Endothelial cell of umbilical vein (primary cell): ENCODE measurements at regions not wholly inside any gene's neighbourhood (a gene's known extent, or its start where the extent isn't known, plus 50 kb on each side); places are given as distances from the start of the nearest gene placed in this dataset.

Experiments
- BruUV-seq: library from RNA; stranded (reverse); fragments of 400-500 nt; replicated peaks from 2 replicates; lab custom pipeline; 2021; lab: Mats Ljungman, UMichigan
- CTCF ChIA-PET: fragments of 300-600, 350-600 bp; sonication (Branson Sonifier 250); formaldehyde crosslinking; loops from one replicate; lab custom pipeline; 2021; ENCODE audit warnings: antibody characterized with exemption, inconsistent platforms; lab: Charles Lee
- POLR2A ChIA-PET: fragments of 300-600, 350-600 bp; sonication (Branson Sonifier 250); formaldehyde crosslinking; loops from one replicate; lab custom pipeline; 2021; ENCODE audit warnings: antibody characterized with exemption, inconsistent platforms; lab: Charles Lee
- DNase-seq: peaks from one replicate; pipeline ENCODE4 v3.0.0-alpha.2; 2011; ENCODE audit warnings: low read depth, low spot score
- FAIRE-seq: peaks from 2 replicates; lab custom pipeline; 2011; peaks lifted over from hg19 to GRCh38; lab: Jason Lieb, UNC
- H2AFZ ChIP-seq: 2 replicates; pipeline ENCODE4 v1.6.0; 2012; ENCODE audit warnings: low read depth, low read length, control low read depth, inconsistent platforms
- H3K27ac ChIP-seq: 2 replicates; pipeline ENCODE4 v1.5.1; 2011; ENCODE audit warnings: low read depth, mild to moderate bottlenecking, control low read depth, low read length, moderate library complexity; ENCODE audit not compliant: insufficient read depth
- H3K27me3 ChIP-seq, 2 experiments: 2 replicates each; pipeline versions ENCODE4 v1.6.0 to v1.6.1; 2011; ENCODE audit warnings: low read length in 2 of 2, mixed read lengths in 1 of 2; ENCODE audit not compliant: control insufficient read depth in 2 of 2, insufficient read depth in 2 of 2
- H3K36me3 ChIP-seq, 2 experiments: 2 replicates in 1 of 2; 3 replicates in 1 of 2; pipeline ENCODE4 v1.5.1; 2011; ENCODE audit warnings: low read length in 2 of 2, mild to moderate bottlenecking in 1 of 2, moderate library complexity in 1 of 2; ENCODE audit not compliant: control insufficient read depth in 2 of 2, insufficient read depth in 2 of 2; ENCODE audit errors: extremely low read depth in 1 of 2
- H3K4me1 ChIP-seq: 3 replicates; pipeline ENCODE4 v1.5.1; 2011; ENCODE audit warnings: mild to moderate bottlenecking, low read length; ENCODE audit not compliant: control insufficient read depth, insufficient read depth; ENCODE audit errors: extremely low read depth
- H3K4me2 ChIP-seq: 2 replicates; pipeline ENCODE4 v1.6.1; 2011; ENCODE audit warnings: low read length, control low read depth, mixed read lengths; ENCODE audit not compliant: insufficient read depth
- H3K4me3 ChIP-seq, 3 experiments: fragments of 200-600 bp in 1 of 3; sonication (generic), shearing (Covaris generic) in 1 of 3; replicated peaks in 1 of 3; 2 replicates each; pipeline ENCODE4 v1.5.1; 2011 to 2016; ENCODE audit warnings: control low read depth in 3 of 3, low read length in 3 of 3, mild to moderate bottlenecking in 2 of 3, inconsistent platforms in 1 of 3, low read depth in 1 of 3, moderate library complexity in 1 of 3; ENCODE audit not compliant: insufficient read depth in 1 of 3
- H3K79me2 ChIP-seq: 2 replicates; pipeline ENCODE4 v1.6.0; 2012; ENCODE audit warnings: low read length, inconsistent platforms; ENCODE audit not compliant: control insufficient read depth, insufficient read depth
- H3K9ac ChIP-seq: replicated peaks from 2 replicates; pipeline ENCODE3; 2011; ENCODE audit warnings: low read length, control low read depth; ENCODE audit not compliant: insufficient read depth; ENCODE audit errors: extremely low read depth
- H3K9me1 ChIP-seq: replicated peaks from 3 replicates; pipeline ENCODE4 v1.6.0; 2011; ENCODE audit warnings: mild to moderate bottlenecking, low read length; ENCODE audit not compliant: control insufficient read depth, insufficient read depth; ENCODE audit errors: extremely low read depth
- H3K9me3 ChIP-seq: replicated peaks from 2 replicates; pipeline ENCODE4 v1.5.1; 2012; ENCODE audit warnings: low read length, inconsistent platforms; ENCODE audit not compliant: control insufficient read depth, insufficient read depth
- H4K20me1 ChIP-seq: replicated peaks from 2 replicates; pipeline ENCODE3; 2011; ENCODE audit warnings: mild to moderate bottlenecking, low read length; ENCODE audit not compliant: control insufficient read depth, insufficient read depth; ENCODE audit errors: extremely low read depth
- EZH2 ChIP-seq: IDR thresholded peaks from 2 replicates; pipeline ENCODE4 v1.6.1; 2012; ENCODE audit warnings: borderline replicate concordance, low read depth, mild to moderate bottlenecking, moderate library complexity, low read length, inconsistent platforms; ENCODE audit not compliant: severe bottlenecking
- FOS ChIP-seq: IDR thresholded peaks from 2 replicates; pipeline ENCODE4 v1.6.1; 2011; ENCODE audit warnings: mild to moderate bottlenecking, low read length, moderate library complexity, borderline replicate concordance; ENCODE audit not compliant: insufficient read depth
- GATA2 ChIP-seq: IDR thresholded peaks from 2 replicates; pipeline ENCODE4 v1.7.0; 2011; ENCODE audit warnings: low read depth, mild to moderate bottlenecking, moderate library complexity, mixed read lengths, low read length; ENCODE audit not compliant: insufficient read length, insufficient read depth
- JUN ChIP-seq: IDR thresholded peaks from 2 replicates; pipeline ENCODE4 v1.6.1; 2011; ENCODE audit warnings: borderline replicate concordance, low read depth; ENCODE audit not compliant: insufficient read length, insufficient read depth
- MYC ChIP-seq: IDR thresholded peaks from one replicate; pipeline ENCODE4 v1.6.1; 2011; ENCODE audit warnings: mild to moderate bottlenecking, low read depth, low read length
- POLR2A ChIP-seq: IDR thresholded peaks from 2 replicates; pipeline ENCODE4 v1.6.1; 2012; ENCODE audit warnings: low read depth, mild to moderate bottlenecking, control low read depth, low read length
- POLR2AphosphoS5 ChIP-seq: IDR thresholded peaks from 2 replicates; pipeline ENCODE4 v1.6.1; 2012; ENCODE audit warnings: low read depth, mild to moderate bottlenecking, control low read depth, low read length, moderate library complexity; ENCODE audit not compliant: insufficient read depth
- dilution Hi-C: fragments of 300-500 bp; cut with MboI; formaldehyde crosslinking; loops from one replicate; pipeline ENCODE4 v1.15.0; 2019; ENCODE audit warnings: low sequenced_read_pairs; ENCODE audit not compliant: extremely low pct_ligation_motif_present
- intact Hi-C: fragments of 100-400 bp; cut with micrococcal nuclease; formaldehyde crosslinking; loops from one replicate; pipeline ENCODE4 v1.10.0; 2022
- TF ChIP-seq, protein P1 (sequence below), 2 donors: IDR thresholded peaks; 1 replicate in 1 of 2; 2 replicates in 1 of 2; pipeline ENCODE4 v1.5.1; 2011; ENCODE audit warnings: low read length in 2 of 2, mild to moderate bottlenecking in 2 of 2, moderate library complexity in 2 of 2, control low read depth in 1 of 2, inconsistent platforms in 1 of 2, low read depth in 1 of 2; ENCODE audit not compliant: insufficient read depth in 1 of 2; ENCODE audit errors: extremely low read depth in 1 of 2
- TF ChIP-seq, protein P2 (sequence below): IDR thresholded peaks from 2 replicates; pipeline ENCODE4 v1.6.1; 2011; ENCODE audit not compliant: insufficient read depth, insufficient read length

DNA sequence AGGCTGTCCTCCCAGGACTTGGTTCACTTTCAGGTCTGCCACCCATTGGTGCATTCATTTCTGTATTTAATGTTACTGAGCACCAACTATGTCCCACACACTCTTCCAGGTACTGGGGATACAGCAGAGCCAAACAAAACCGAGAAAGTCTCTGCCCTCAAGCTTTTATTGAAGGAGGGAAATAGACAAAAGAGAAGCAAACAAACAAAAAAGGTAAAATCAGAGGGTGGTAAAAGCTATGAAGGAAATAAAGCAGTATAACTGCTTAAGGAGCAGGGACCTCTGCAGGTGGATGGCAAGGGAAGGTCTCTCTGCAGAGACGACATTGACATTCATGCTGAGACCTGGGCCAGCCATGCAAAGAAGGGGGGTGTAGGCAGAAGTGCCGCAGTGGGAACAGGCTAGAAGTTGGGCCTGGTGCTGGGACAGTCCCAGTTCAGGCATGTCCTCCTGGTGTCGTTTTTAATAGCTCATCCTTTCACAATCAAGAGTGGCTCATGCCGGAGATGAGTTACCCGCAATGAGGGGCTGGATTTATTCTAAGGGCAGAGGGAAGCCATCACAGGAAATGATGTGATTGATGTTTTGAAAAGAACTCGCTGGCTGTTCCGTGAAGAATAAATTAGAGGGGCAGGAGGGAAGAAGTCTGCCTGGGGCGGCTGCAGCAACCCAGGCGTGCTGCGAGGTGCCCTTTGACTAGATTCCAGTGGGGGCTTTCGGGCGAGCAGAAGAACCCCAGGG is 72.8 kb downstream of the IRF2BPL start:
- POLR2A ChIA-PET = interaction anchor here (0.6 to 1.2 kb wide), 2 partner anchors 37 to 95 kb away, joined by 3 to 4 read pairs; no protein-coding TSS in a partner anchor
- intact Hi-C loops = loop anchor here (1.0 to 10.0 kb wide), 11 partner anchors 8 to 659 kb away; partner anchors contain the start of genes CIPC, IRF2BPL, SPTLC2 and VASH1
- H3K9ac ChIP-seq = peak overlapping the region; percentile 92
- dilution Hi-C loops = no loop called here
- no peaks in the 10 kb centered on the region for H4K20me1 ChIP-seq
- H3K4me1 ChIP-seq = peaks cover 73% of the 10 kb centered on the region
- H3K9me3 ChIP-seq = no peaks in the 10 kb centered on the region
- peaks cover 2% of the 10 kb centered on the region for H3K79me2 ChIP-seq
- FAIRE-seq (no peak), DNase-seq (no peak)
- peak; percentile 24 for TF ChIP-seq JUN
- TF ChIP-seq POLR2AphosphoS5 = no peak
- TF ChIP-seq FOS = peak; percentile 40
- TF ChIP-seq, protein P1, sequence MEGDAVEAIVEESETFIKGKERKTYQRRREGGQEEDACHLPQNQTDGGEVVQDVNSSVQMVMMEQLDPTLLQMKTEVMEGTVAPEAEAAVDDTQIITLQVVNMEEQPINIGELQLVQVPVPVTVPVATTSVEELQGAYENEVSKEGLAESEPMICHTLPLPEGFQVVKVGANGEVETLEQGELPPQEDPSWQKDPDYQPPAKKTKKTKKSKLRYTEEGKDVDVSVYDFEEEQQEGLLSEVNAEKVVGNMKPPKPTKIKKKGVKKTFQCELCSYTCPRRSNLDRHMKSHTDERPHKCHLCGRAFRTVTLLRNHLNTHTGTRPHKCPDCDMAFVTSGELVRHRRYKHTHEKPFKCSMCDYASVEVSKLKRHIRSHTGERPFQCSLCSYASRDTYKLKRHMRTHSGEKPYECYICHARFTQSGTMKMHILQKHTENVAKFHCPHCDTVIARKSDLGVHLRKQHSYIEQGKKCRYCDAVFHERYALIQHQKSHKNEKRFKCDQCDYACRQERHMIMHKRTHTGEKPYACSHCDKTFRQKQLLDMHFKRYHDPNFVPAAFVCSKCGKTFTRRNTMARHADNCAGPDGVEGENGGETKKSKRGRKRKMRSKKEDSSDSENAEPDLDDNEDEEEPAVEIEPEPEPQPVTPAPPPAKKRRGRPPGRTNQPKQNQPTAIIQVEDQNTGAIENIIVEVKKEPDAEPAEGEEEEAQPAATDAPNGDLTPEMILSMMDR (IDR thresholded peaks at IDR 0.05; ENCODE audit: extremely low read depth in 1 of 2, insufficient read depth in 1 of 2, low read depth in 1 of 2, low read length in 2 of 2) = no peak
- peak; percentile 45 for TF ChIP-seq POLR2A
- TF ChIP-seq, protein P2, sequence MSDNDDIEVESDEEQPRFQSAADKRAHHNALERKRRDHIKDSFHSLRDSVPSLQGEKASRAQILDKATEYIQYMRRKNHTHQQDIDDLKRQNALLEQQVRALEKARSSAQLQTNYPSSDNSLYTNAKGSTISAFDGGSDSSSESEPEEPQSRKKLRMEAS = no peak
- no peak for TF ChIP-seq GATA2
- no peak for TF ChIP-seq MYC
- TF ChIP-seq EZH2 = no peak
- no peaks in the 10 kb centered on the region for H3K27me3 ChIP-seq
- BruUV-seq = TSS peak; percentile 57
- H3K4me2 ChIP-seq = peak overlapping the region; percentile 41
- H3K4me3 ChIP-seq = peak overlapping the region in 1 of 3 experiments; percentile 22
- no peaks in the 10 kb centered on the region for H3K36me3 ChIP-seq
- CTCF ChIA-PET = interaction anchor here (0.9 to 5.1 kb wide), 12 partner anchors 8 to 115 kb away, joined by 3 to 49 read pairs (median 4); no protein-coding TSS in a partner anchor
- peak overlapping the region; percentile 95 for H3K27ac ChIP-seq
- H2AFZ ChIP-seq = peak overlapping the region; percentile 15
- no peaks in the 10 kb centered on the region for H3K9me1 ChIP-seq
